Neural cell (in vitro differentiated cells): ENCODE measurements at regions not wholly inside any gene's neighbourhood (a gene's known extent, or its start where the extent isn't known, plus 50 kb on each side); places are given as distances from the start of the nearest gene placed in this dataset.

Source experiments
- H2AFZ ChIP-seq: fragments of 200-600, 300-800 bp; sonication (generic), shearing (Covaris generic); 2 replicates; pipeline ENCODE4 v1.6.0; 2014; ENCODE audit warnings: low read depth, mild to moderate bottlenecking, antibody characterized with exemption, low read length, moderate library complexity
- H3F3A ChIP-seq: fragments of 200-600 bp; shearing (Covaris generic); 2 replicates; pipeline ENCODE4 v1.6.1; 2016; ENCODE audit warnings: mild to moderate bottlenecking, moderate library complexity, mixed read lengths, antibody characterized with exemption, low read length; ENCODE audit not compliant: insufficient read depth, poor library complexity, severe bottlenecking
- H3K27ac ChIP-seq: fragments of 200-600, 300-800 bp; sonication (generic), shearing (Covaris generic); 2 replicates; pipeline ENCODE4 v1.5.1; 2014; ENCODE audit warnings: mild to moderate bottlenecking, low read length, moderate library complexity
- H3K27me3 ChIP-seq: fragments of 300-800, 200-600 bp; sonication (generic), shearing (Covaris generic); 2 replicates; pipeline ENCODE4 v1.6.0; 2014; ENCODE audit warnings: mild to moderate bottlenecking, low read depth, low read length, moderate library complexity; ENCODE audit not compliant: insufficient read depth
- H3K36me3 ChIP-seq: fragments of 300-800, 200-600 bp; sonication (generic), shearing (Covaris generic); 2 replicates; pipeline ENCODE4 v1.5.1; 2014; ENCODE audit warnings: mild to moderate bottlenecking, antibody characterized with exemption, low read length, moderate library complexity; ENCODE audit not compliant: insufficient read depth
- H3K4me2 ChIP-seq: fragments of 300-800, 200-600 bp; sonication (generic), shearing (Covaris generic); 2 replicates; pipeline ENCODE4 v1.6.0; 2014; ENCODE audit warnings: mild to moderate bottlenecking, low read length
- H3K4me3 ChIP-seq: fragments of 300-800, 200-600 bp; sonication (generic), shearing (Covaris generic); 2 replicates; pipeline ENCODE4 v1.5.1; 2014; ENCODE audit warnings: mild to moderate bottlenecking, low read length, moderate library complexity
- H3K79me2 ChIP-seq: fragments of 200-600 bp; shearing (Covaris generic); replicated peaks from 2 replicates; pipeline ENCODE4 v1.6.0; 2014; ENCODE audit warnings: mild to moderate bottlenecking, low read length, moderate library complexity; ENCODE audit not compliant: insufficient read depth
- H3K9ac ChIP-seq: fragments of 300-800, 200-600 bp; sonication (generic), shearing (Covaris generic); 2 replicates; pipeline ENCODE4 v1.6.1; 2016; ENCODE audit warnings: mild to moderate bottlenecking, low read length, mixed read lengths
- H3K9me2 ChIP-seq: fragments of 200-600 bp; shearing (Covaris generic); 2 replicates; pipeline ENCODE4 v1.6.1; 2016; ENCODE audit warnings: mild to moderate bottlenecking, low read length, mixed read lengths; ENCODE audit not compliant: insufficient read depth
- H3K9me3 ChIP-seq: fragments of 200-600, 300-800 bp; sonication (generic), shearing (Covaris generic); 2 replicates; pipeline ENCODE4 v1.6.1; 2016; ENCODE audit warnings: mild to moderate bottlenecking, mixed run types, low read length, moderate library complexity, mixed read lengths
- H4K20me1 ChIP-seq: fragments of 200-600 bp; shearing (Covaris generic); 2 replicates; pipeline ENCODE4 v1.6.1; 2016; ENCODE audit warnings: mild to moderate bottlenecking, mixed run types; ENCODE audit not compliant: insufficient read depth
- EP300 ChIP-seq: fragments of 450-650 bp; conservative IDR thresholded peaks from 2 replicates; pipeline ENCODE4 v1.6.1; 2014; ENCODE audit warnings: antibody characterized with exemption, mild to moderate bottlenecking, moderate library complexity; ENCODE audit not compliant: poor library complexity, severe bottlenecking
- EZH2 ChIP-seq: fragments of 200-600, 300-800 bp; shearing (Covaris generic), sonication (generic); IDR thresholded peaks from 2 replicates; pipeline ENCODE4 v1.6.1; 2014; ENCODE audit warnings: antibody characterized with exemption, low read length, borderline replicate concordance, mild to moderate bottlenecking; ENCODE audit not compliant: insufficient read depth, poor library complexity, severe bottlenecking
- MXI1 ChIP-seq: fragments of 450-650 bp; conservative IDR thresholded peaks from 2 replicates; pipeline ENCODE4 v1.6.1; 2014; ENCODE audit warnings: antibody characterized with exemption, mild to moderate bottlenecking; ENCODE audit not compliant: poor library complexity, severe bottlenecking
- SMC3 ChIP-seq: fragments of 450-650 bp; conservative IDR thresholded peaks from 2 replicates; pipeline ENCODE4 v1.6.1; 2014; ENCODE audit warnings: antibody characterized with exemption, mild to moderate bottlenecking, moderate library complexity; ENCODE audit not compliant: poor library complexity
- TAF1 ChIP-seq: IDR thresholded peaks from 2 replicates; pipeline ENCODE4 v1.6.1; 2012; ENCODE audit warnings: low read depth
- TF ChIP-seq, protein P1 (sequence below): fragments of 450-650 bp; IDR thresholded peaks from 2 replicates; pipeline ENCODE4 v1.5.1; 2014; ENCODE audit warnings: antibody characterized with exemption, mild to moderate bottlenecking, moderate library complexity; ENCODE audit not compliant: poor library complexity, severe bottlenecking

DNA sequence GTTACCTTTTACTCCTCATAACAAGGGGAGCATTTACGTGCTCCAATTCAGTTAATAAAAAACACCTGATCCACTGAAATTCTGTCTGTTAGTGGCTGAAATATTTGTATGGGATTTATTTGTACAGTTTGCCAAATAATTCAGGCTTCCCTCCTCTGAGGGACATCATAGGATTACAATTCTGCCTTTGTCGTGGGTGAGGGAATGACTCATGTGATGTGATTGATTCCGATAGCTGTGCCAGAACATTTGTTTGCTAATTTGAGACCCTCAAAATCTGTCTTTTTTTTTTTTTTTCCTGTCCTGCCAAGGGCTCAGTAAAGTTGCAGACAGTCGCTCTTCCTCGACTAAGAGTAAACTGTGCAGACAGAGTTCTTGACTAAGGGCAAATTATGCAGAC lies 612.6 kb upstream of the CDH2 start:
- no peak overlapping the region for H3K4me2 ChIP-seq
- no peaks in the 10 kb centered on the region for H4K20me1 ChIP-seq
- no peak overlapping the region for H3K4me3 ChIP-seq
- no peak overlapping the region for H3K9ac ChIP-seq
- no peak overlapping the region for H3K27ac ChIP-seq
- no peak for TF ChIP-seq EP300
- TF ChIP-seq SMC3: no peak
- TF ChIP-seq EZH2: no peak
- TF ChIP-seq, protein P1, sequence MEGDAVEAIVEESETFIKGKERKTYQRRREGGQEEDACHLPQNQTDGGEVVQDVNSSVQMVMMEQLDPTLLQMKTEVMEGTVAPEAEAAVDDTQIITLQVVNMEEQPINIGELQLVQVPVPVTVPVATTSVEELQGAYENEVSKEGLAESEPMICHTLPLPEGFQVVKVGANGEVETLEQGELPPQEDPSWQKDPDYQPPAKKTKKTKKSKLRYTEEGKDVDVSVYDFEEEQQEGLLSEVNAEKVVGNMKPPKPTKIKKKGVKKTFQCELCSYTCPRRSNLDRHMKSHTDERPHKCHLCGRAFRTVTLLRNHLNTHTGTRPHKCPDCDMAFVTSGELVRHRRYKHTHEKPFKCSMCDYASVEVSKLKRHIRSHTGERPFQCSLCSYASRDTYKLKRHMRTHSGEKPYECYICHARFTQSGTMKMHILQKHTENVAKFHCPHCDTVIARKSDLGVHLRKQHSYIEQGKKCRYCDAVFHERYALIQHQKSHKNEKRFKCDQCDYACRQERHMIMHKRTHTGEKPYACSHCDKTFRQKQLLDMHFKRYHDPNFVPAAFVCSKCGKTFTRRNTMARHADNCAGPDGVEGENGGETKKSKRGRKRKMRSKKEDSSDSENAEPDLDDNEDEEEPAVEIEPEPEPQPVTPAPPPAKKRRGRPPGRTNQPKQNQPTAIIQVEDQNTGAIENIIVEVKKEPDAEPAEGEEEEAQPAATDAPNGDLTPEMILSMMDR: no peak
- TF ChIP-seq MXI1: no peak
- H3K27me3 ChIP-seq: no peaks in the 10 kb centered on the region
- no peaks in the 10 kb centered on the region for H3K36me3 ChIP-seq
- H3F3A ChIP-seq: no peaks in the 10 kb centered on the region
- H2AFZ ChIP-seq: no peak overlapping the region
- no peaks in the 10 kb centered on the region for H3K9me3 ChIP-seq
- no peaks in the 10 kb centered on the region for H3K79me2 ChIP-seq
- no peaks in the 10 kb centered on the region for H3K9me2 ChIP-seq

DNA sequence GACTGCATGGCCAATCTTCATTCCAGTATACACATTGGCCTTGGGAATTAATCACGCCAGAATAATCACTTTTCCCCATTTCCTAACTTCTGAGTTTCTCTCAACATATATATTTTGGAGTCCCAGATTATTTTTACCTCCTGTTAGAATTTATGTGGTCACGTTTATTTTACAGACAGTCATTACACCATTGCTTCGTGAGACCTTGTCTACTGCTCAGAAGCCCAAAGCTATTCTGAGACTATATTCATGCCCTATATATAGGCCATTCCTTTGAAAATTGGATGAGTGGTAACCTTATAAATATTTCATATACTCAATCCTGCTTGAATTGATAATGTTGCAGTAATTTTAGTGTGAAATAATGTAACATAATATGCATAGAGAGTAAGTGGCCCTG lies 610.0 kb upstream of the CDH2 start:
- H3K27me3 ChIP-seq: no peaks in the 10 kb centered on the region
- H3K36me3 ChIP-seq: no peaks in the 10 kb centered on the region
- no peak for TF ChIP-seq TAF1
- TF ChIP-seq SMC3: no peak
- TF ChIP-seq, protein P1: no peak
- H3K4me3 ChIP-seq: no peak overlapping the region
- no peak overlapping the region for H2AFZ ChIP-seq
- H3K9me3 ChIP-seq: no peaks in the 10 kb centered on the region
- no peaks in the 10 kb centered on the region for H4K20me1 ChIP-seq
- H3K27ac ChIP-seq: no peak overlapping the region
- H3K9ac ChIP-seq: no peak overlapping the region
- no peak overlapping the region for H3K4me2 ChIP-seq
- H3K9me2 ChIP-seq: no peaks in the 10 kb centered on the region
- no peaks in the 10 kb centered on the region for H3K79me2 ChIP-seq
- H3F3A ChIP-seq: no peaks in the 10 kb centered on the region

DNA sequence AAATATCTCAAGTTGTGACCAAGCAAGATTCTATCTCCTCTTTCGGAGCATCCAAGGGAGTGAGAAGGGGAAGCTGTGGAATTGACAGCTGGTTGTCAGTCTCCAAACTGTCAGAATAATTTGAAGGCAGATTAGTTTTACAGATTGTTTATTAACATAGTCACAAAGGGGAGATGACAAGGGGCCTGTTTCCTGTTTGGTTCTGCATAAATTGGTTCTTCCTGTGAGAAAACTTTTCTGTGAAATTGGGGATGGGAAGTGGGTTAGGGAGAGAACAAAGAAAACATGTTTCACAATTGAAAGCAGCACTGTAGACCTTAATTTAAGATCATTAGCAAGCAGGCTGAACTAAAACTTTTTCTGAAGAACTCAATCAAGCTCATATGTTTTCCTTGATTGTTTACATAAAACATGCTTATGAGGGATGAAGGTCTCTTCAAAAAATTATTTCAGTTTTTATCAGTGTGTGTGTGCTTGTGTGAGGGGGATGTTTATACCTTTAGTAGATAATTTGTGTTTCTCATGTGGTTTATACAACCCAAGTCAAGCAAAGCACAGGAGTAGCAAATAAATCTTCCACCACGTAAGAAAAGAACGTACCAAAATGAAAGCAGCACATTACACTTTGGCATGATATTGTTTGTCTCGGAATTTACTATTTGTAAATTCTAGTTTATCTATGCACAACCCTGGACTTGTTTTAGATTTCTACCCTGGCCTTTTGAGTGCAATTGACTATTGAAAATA lies 604.9 kb upstream of the CDH2 start:
- H3K27ac ChIP-seq: no peak overlapping the region
- no peaks in the 10 kb centered on the region for H4K20me1 ChIP-seq
- H3K79me2 ChIP-seq: no peaks in the 10 kb centered on the region
- no peak overlapping the region for H3K4me2 ChIP-seq
- TF ChIP-seq TAF1: no peak
- H3K9me3 ChIP-seq: no peaks in the 10 kb centered on the region
- no peak overlapping the region for H2AFZ ChIP-seq
- no peaks in the 10 kb centered on the region for H3K27me3 ChIP-seq
- no peaks in the 10 kb centered on the region for H3F3A ChIP-seq
- no peak overlapping the region for H3K9ac ChIP-seq
- H3K4me3 ChIP-seq: no peak overlapping the region
- no peaks in the 10 kb centered on the region for H3K9me2 ChIP-seq
- H3K36me3 ChIP-seq: no peaks in the 10 kb centered on the region
